DMS114 treated with DMSO at 0.1 percent for 48 hours (cell line): ENCODE measurements at regions not wholly inside any gene's neighbourhood (a gene's known extent, or its start where the extent isn't known, plus 50 kb on each side); places are given as distances from the start of the nearest gene placed in this dataset.
A peak's percentile ranks its signal among the peaks of the same experiment; 100 is the strongest.

Experiments used
- DNase-seq: peaks from one replicate; lab custom pipeline; 2025; ENCODE audit not compliant: unreplicated experiment; lab: John Stamatoyannopoulos, UW

- DNase-seq = peak; percentile 49
Measured at GRCh38 chr14:60349663-60350365, 100.8 kb downstream of the PPM1A start.

- DNase-seq = no peak
Measured at GRCh38 chr14:60350366-60350720, 101.3 kb downstream of the PPM1A start.

- DNase-seq = no peak
Measured at GRCh38 chr14:60353420-60353819, 104.4 kb downstream of the PPM1A start.

- DNase-seq = no peak
Measured at GRCh38 chr14:60355768-60356167, 106.7 kb downstream of the PPM1A start.

- DNase-seq = no peak
Measured at GRCh38 chr14:60356386-60356785, 107.4 kb downstream of the PPM1A start.

GRCh38 chr14:60356906-60357550, 108.0 kb downstream of the PPM1A start:
- DNase-seq = no peak

- no peak for DNase-seq
Measured at GRCh38 chr14:60357551-60358149, 108.6 kb downstream of the PPM1A start.

GRCh38 chr14:60363275-60363674, 114.3 kb downstream of the PPM1A start:
- no peak for DNase-seq

- no peak for DNase-seq
Measured at GRCh38 chr14:60363687-60364086, 114.7 kb downstream of the PPM1A start.

GRCh38 chr14:60381909-60382308, 104.0 kb downstream of the C14orf39 start:
- DNase-seq = no peak
